ENCODE measurements at regions not wholly inside any gene's neighbourhood (a gene's known extent, or its start where the extent isn't known, plus 50 kb on each side); places are given as distances from the start of the nearest gene placed in this dataset.

DNA sequence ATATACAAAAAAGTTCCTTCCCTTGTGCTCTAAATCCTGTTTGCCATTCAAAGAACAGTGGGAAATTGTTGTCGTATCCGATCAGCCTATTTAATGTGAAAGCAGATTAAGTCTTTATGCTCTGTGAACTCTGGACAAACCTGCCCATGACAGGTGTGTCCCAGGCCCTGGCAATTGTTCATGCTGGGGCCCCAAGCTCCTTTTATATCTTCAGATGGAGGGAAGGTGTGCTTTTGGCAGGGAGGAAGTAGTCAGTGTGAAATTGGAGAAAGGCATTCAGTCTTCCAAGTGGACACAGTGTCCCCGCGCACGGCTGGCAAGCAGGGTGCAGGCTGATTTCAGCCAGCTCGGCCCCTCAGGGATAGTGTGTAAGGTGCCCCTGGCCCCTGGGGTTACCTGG lies 135.1 kb upstream of the F3 start:
- TF ChIP-seq CTCF (IDR thresholded peaks at IDR 0.05) = no peak
- peak in 1 of 2 donors; percentile 41 for TF ChIP-seq POLR2A (IDR thresholded peaks at IDR 0.05)

Data from thyroid gland (tissue), 4 donors.